ENCODE measurements at regions not wholly inside any gene's neighbourhood (a gene's known extent, or its start where the extent isn't known, plus 50 kb on each side); places are given as distances from the start of the nearest gene placed in this dataset.
"Not testable (repeated sequence)": the region's sequence is repeated elsewhere in the genome, so short reads cannot be mapped to it uniquely, and the experiment has no call there.

GRCh38 chr12:17695495-17695894, 394.5 kb downstream of the RERGL start:
- no peak for DNase-seq

DNA sequence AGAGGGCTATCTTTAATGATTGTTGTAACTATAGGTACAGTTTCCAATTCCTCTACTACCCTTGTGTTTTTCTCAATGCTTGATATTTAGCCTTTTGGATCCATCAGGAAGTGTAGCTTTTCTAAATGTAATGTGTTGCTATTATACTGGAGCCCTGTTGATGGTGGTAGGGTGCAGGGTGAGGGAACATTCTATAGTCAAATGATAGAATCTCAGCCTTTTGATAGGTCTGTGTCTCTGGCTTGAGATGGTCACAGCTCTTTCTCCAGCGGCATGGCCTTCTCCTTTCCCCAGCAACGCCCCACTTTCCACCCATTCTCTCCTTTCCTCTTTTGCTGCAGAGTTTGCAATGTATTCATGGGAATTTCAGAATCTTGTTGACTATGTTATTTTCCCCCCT, 398.6 kb downstream of the RERGL start:
- DNase-seq = no peak

DNA sequence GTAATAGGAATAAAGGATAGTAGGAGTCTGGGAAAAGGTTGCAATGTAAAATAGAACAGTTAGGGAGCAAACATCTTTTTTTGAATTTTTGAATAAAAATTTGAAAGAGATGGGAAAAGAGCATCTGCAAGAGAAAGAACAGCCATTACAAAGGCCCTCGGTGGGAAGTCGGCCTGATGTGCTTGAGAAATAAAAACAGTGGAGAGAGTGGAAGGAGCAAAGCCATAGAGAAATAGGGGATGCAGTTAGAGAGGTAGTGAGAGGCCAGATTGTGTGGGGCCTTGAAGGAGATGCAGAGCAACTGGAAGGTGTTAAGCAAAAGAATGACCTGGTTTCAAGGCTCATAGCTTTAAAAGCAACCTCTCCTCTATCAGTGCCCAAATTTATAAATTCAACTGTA, 409.8 kb downstream of the RERGL start:
- no peak for DNase-seq

GRCh38 chr12:17666641-17667324, 423.2 kb downstream of the RERGL start:
- no peak for DNase-seq

DNA sequence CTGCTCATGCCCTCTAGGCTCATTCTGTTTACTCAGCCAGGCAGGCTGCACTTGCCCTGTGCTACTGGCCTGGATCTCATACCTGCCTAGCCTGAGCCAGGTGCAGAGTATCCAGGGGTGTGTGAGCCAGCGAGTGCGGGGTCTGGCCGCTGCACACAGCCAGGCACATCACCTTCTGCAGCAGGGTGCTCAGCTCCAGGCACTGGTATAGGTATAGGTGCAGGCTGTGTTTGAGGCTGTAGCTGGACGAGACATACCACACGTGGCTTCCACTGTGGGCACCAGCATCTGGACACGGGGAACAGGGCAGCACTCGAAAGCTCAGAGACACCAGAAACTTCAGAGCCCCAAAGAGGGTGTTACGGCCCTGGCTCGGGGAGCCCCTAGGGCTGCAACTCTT, 424.2 kb downstream of the RERGL start:
- DNase-seq = no peak

DNA sequence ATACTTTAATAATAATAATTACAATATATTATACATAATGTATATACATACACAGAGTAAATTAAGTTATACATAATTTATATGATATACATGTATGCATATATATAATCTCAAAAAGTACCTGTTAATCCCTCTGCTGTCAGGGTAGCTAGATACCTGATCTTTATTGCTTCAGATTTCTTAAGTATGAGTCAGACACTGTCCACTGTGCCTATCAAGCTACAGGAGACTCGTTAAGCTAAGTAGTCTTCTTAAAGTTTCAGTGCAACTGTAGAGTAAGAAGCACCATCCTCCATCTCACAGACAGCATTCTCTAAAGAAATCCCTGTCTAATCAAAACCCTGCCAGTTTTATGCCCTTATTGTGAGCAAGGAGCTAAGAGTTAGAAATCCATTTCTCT, 428.7 kb downstream of the RERGL start:
- no peak for DNase-seq

DNA sequence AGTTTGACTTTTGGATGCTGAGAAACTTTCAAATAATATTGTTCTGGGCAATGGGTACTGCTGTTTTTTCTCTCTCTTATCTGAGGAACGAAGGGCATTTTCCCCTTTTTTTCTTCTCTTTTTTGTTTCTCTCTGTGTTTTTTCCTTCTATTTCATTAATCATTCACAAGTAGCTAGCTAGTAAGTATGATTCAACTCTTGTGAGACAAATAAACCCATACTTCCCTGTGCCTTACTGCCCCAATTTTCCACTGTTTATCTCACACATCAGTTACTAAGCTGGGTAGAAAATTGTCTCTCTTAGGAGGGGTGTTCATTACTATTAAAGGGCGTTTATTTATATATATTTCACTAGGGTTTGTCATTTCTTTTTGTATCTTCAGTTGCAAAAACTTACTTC, 437.6 kb downstream of the RERGL start:
- DNase-seq = no peak

- DNase-seq = no peak
Observed at GRCh38 chr12:17642340-17642650, 447.7 kb downstream of the RERGL start.

DNA sequence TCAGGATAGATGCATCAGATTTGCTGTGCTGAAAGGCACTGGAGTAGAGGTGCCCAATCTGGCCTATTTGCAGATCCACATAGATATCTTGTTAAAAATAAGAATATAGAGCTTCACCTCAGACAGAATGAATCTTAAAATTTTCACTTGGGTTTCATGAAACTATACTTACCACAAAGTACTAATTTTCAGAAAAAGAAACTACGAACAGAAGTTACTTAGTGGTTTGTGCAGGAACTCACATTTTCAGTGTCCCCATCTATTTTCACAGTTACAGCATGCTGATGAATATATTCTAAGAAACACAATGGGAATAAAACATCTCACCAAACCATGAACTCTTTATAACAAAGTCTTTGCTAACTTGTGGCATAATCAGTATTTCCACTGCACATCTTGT, 449.4 kb downstream of the RERGL start:
- no peak for DNase-seq

DNA sequence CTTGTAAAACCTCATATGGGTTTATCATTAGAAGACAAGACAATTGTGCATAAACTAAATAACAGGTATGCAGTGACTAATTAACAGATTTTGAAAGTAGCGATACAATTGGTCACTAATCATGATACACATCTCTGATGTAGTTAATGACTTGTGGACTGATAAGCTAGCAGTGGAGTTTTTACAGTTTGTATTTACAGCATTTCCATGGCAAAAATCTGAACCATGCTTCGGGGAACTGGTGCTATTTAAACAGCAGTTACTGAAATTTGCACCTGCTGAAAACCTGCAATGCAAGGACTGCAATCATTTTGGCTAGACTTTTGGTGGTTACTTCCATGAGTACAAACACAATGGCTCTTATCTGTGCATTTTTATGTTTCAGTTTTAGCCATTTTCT, 471.2 kb downstream of the RERGL start:
- DNase-seq = no peak

DNA sequence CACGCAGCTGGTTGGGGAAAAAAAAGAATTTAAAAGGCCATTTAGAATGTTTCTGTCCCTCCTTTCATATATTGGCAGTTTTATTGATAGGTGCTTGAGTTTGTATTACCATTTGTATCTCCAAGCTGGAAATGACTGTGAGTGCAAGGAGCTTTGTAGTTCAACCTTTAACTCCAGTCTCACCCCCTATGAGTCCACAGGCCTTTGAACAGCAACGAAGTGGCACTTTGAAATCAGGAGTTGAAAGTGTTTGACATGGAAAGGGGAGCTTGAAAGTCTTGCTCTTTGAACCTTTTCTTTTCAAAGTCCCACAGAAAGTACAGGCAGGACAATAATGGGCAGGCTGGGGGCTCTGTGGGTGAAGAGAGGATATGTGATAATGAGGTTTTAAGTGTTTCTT, 480.3 kb downstream of the RERGL start:
- no peak for DNase-seq

- DNase-seq = no peak
Observed at GRCh38 chr12:17609153-17609552, 480.8 kb downstream of the RERGL start.

DNA sequence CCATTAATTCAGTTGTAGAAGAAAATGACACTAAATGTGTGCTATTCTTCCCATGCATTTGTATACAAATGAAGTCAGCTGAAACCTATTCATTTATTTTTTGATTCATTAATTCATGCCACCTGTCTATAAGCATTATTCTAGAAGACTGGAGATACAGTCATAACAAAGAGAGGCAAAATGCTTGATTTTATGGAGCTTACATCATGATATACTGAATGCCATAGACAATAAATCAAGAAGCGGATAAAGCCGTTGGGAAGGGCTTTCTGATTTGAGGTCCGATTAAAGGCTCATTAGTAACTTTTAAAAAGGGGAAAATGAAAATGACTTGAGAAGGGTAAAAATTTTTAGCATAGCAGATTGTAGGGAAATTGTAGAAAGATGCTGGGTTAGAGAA, 494.9 kb downstream of the RERGL start:
- DNase-seq = no peak

GRCh38 chr12:17593715-17594406, 496.1 kb downstream of the RERGL start:
- DNase-seq = no peak

- DNase-seq = no peak
Observed at GRCh38 chr12:17592472-17592871, 497.5 kb downstream of the RERGL start.

- no peak for DNase-seq
Observed at GRCh38 chr12:17591005-17591681, 498.9 kb downstream of the RERGL start.

- peak; percentile 5 for DNase-seq
Observed at GRCh38 chr12:17588968-17589367, 501.0 kb downstream of the RERGL start.

DNA sequence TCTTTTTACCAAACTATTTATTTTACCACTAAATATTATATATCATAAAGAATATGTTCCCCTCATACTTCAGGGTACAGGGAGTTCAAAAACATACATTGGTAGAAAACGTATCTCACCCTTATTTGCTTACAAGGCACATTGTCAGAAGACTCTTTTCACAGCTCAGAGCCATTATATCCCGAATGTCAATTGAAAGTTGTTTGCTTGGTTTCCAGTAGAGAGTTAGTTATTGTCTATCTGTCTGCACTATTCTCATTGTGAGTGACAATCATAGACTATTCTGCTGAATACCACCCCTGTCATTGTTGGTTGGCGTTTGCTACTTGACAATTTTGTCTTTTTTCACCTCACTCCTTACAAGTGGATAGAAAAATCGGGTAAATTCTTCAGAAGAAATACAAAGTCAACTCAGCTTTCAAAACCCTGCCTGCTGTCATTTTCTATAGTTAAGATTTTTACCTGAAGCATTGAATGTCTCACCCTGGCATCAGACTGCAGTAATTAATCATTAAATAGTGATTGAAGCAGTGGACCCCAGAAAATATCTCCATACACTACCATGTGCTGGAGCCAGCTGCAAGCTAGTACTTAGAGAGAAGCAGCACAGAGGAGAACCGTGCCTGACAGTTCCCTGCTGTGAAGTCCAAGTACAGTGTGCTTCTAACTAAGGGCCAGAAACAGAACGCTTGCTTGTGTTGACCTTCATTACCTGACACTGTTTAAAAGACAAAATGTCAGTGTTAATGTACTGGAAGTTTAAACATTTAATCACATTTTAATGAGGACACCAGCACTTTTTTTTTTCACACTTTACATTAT, 510.6 kb downstream of the RERGL start:
- DNase-seq = no peak

DNA sequence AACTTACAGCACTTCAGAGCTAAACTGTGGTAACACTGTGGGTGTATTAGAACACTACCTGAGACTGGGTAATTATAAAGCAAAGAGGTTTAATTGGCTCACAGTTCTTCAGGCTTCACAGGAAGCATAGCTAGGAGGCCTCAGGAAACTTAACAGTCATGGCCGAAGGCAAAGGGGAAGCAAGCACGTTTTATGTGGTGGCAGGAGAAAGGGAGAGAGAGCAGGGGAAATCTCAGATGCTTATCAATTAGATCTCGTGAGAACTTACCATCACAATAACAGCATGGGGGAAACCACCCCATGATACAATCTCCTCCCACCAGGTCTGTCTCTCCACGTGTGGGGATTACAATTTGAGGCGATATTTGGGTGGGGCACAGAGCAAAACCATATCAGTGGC, 512.6 kb downstream of the RERGL start:
- DNase-seq = no peak

- no peak for DNase-seq
Observed at GRCh38 chr12:17572250-17572649, 517.7 kb downstream of the RERGL start.

- DNase-seq = no peak
Observed at GRCh38 chr12:17571047-17571446, 518.9 kb downstream of the RERGL start.

- DNase-seq = not testable (repeated sequence)
Observed at GRCh38 chr12:17564630-17565029, 525.4 kb downstream of the RERGL start.

GRCh38 chr12:17550011-17550410, 540.0 kb downstream of the RERGL start:
- DNase-seq = no peak

DNA sequence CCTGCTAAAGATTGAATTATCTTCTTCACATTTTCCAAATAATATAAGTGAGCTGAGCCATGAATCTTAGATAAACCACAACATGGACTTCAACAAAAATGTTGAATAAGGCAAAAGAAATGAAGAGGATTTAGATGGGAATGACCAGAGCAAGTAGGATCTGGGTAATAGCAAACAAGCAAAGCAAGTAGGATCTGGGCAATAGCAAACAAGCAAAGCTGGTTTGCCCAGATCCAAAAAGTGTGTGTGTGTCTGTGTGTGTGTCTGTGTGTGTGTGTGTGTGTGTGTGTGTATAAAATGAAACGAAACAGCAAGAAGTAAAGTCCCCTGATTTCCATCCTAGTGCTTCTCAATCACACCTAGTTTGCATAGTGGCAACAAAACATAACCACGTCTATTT, 549.1 kb downstream of the RERGL start:
- no peak for DNase-seq

Measured in NCI-H510A (cell line).